ENCODE measurements at regions not wholly inside any gene's neighbourhood (a gene's known extent, or its start where the extent isn't known, plus 50 kb on each side); places are given as distances from the start of the nearest gene placed in this dataset.

- Histone ChIP-seq H3K4me2 (ENCODE audit: low read depth, low read length, poor library complexity, severe bottlenecking) (no peak overlapping the region), H4K20me1 (ENCODE audit: low read depth, low read length) (no peaks in the 10 kb centered on the region), H2AFZ (ENCODE audit: low read depth, low read length, severe bottlenecking) (no peak overlapping the region), H3K36me3 (ENCODE audit: low read length) (no peaks in the 10 kb centered on the region), H3K27me3 (ENCODE audit: low read length) (no peaks in the 10 kb centered on the region), H3K4me3 (ENCODE audit: insufficient read depth, low read length, poor library complexity, severe bottlenecking) (no peak overlapping the region), H3K79me2 (ENCODE audit: insufficient read depth, low read length) (no peaks in the 10 kb centered on the region), H3K9me3 (ENCODE audit: insufficient read depth, low read length) (no peaks in the 10 kb centered on the region), H3K9me2 (replicated peaks; ENCODE audit: insufficient read depth, low read length) (no peaks in the 10 kb centered on the region), H3K9ac (ENCODE audit: low read length) (no peak overlapping the region), H3F3A (ENCODE audit: insufficient read depth) (no peaks in the 10 kb centered on the region), H3K27ac (ENCODE audit: low read depth, low read length) (no peak overlapping the region)
- TF ChIP-seq, protein P1, sequence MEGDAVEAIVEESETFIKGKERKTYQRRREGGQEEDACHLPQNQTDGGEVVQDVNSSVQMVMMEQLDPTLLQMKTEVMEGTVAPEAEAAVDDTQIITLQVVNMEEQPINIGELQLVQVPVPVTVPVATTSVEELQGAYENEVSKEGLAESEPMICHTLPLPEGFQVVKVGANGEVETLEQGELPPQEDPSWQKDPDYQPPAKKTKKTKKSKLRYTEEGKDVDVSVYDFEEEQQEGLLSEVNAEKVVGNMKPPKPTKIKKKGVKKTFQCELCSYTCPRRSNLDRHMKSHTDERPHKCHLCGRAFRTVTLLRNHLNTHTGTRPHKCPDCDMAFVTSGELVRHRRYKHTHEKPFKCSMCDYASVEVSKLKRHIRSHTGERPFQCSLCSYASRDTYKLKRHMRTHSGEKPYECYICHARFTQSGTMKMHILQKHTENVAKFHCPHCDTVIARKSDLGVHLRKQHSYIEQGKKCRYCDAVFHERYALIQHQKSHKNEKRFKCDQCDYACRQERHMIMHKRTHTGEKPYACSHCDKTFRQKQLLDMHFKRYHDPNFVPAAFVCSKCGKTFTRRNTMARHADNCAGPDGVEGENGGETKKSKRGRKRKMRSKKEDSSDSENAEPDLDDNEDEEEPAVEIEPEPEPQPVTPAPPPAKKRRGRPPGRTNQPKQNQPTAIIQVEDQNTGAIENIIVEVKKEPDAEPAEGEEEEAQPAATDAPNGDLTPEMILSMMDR (IDR thresholded peaks at IDR 0.05; ENCODE audit: insufficient read depth, low read length, poor library complexity, severe bottlenecking), result no peak
- TF ChIP-seq EZH2phosphoT487 (conservative IDR thresholded peaks at IDR 0.05; ENCODE audit: low read length), result no peak
Measured at GRCh38 chr7:35487402-35487801, 207.5 kb downstream of the HERPUD2 start.

DNA sequence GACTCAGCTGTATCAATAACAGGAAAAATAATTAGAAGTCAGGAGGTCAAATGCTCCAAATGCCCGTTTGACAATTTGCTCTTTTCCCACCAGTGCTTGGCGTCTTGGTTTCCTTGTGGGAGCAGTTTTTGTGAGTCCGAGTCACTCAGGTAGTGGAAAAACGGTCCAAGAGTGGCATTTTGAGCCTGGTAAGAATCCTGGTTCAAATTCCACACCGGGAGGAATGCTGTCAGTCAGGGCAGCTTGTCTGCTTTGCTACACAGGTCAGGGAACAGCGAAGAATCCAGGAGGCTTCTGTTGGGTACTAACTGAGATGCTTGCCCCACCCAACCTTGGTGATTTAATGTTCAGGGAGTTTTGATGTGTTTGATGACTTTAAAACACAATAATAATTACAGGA is 209.5 kb downstream of the HERPUD2 start:
- Histone ChIP-seq H3F3A (ENCODE audit: insufficient read depth) (no peaks in the 10 kb centered on the region), H3K36me3 (ENCODE audit: low read length) (no peaks in the 10 kb centered on the region), H4K20me1 (ENCODE audit: low read depth, low read length) (no peaks in the 10 kb centered on the region), H3K9ac (ENCODE audit: low read length) (no peak overlapping the region), H3K4me2 (ENCODE audit: low read depth, low read length, poor library complexity, severe bottlenecking) (no peak overlapping the region), H3K4me3 (ENCODE audit: insufficient read depth, low read length, poor library complexity, severe bottlenecking) (no peak overlapping the region), H3K27me3 (ENCODE audit: low read length) (no peaks in the 10 kb centered on the region), H3K79me2 (ENCODE audit: insufficient read depth, low read length) (no peaks in the 10 kb centered on the region), H2AFZ (ENCODE audit: low read depth, low read length, severe bottlenecking) (no peak overlapping the region), H3K27ac (ENCODE audit: low read depth, low read length) (no peak overlapping the region), H3K9me2 (replicated peaks; ENCODE audit: insufficient read depth, low read length) (no peaks in the 10 kb centered on the region), H3K9me3 (ENCODE audit: insufficient read depth, low read length) (no peaks in the 10 kb centered on the region)
- TF ChIP-seq EZH2phosphoT487 (conservative IDR thresholded peaks at IDR 0.05; ENCODE audit: low read length), result no peak
- TF ChIP-seq, protein P1 (IDR thresholded peaks at IDR 0.05; ENCODE audit: insufficient read depth, low read length, poor library complexity, severe bottlenecking), result no peak

DNA sequence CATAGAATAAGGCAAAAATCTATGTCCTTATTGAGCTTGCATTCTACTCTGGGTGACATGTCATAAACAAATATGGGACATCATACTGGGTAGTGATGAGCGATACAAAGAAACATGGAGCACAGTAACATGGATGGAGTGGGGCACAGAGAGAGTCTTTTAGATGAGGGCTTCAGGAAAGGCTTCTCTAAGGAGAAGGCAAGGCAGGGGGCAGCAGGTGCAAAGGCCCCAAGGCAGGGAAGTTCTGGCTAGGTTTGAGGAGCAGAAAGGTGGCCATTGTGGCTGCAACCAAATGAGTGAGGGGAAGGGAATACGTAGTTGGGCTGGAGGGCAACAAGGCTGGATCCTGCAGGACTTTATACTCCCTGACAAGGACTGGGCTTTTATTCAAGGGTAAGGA is 211.4 kb downstream of the HERPUD2 start:
- Histone ChIP-seq H3K9me3 (ENCODE audit: insufficient read depth, low read length) (no peaks in the 10 kb centered on the region), H4K20me1 (ENCODE audit: low read depth, low read length) (no peaks in the 10 kb centered on the region), H3K27ac (ENCODE audit: low read depth, low read length) (no peak overlapping the region)

More for the DNA sequence above, 211.4 kb downstream of the HERPUD2 start:
- Histone ChIP-seq H3K9me2 (replicated peaks; ENCODE audit: insufficient read depth, low read length) (no peaks in the 10 kb centered on the region), H3K9ac (ENCODE audit: low read length) (no peak overlapping the region), H2AFZ (ENCODE audit: low read depth, low read length, severe bottlenecking) (no peak overlapping the region), H3K36me3 (ENCODE audit: low read length) (no peaks in the 10 kb centered on the region), H3K4me2 (ENCODE audit: low read depth, low read length, poor library complexity, severe bottlenecking) (no peak overlapping the region), H3K79me2 (ENCODE audit: insufficient read depth, low read length) (no peaks in the 10 kb centered on the region), H3K27me3 (ENCODE audit: low read length) (no peaks in the 10 kb centered on the region), H3F3A (ENCODE audit: insufficient read depth) (no peaks in the 10 kb centered on the region), H3K4me3 (ENCODE audit: insufficient read depth, low read length, poor library complexity, severe bottlenecking) (no peak overlapping the region)
- TF ChIP-seq EZH2phosphoT487 (conservative IDR thresholded peaks at IDR 0.05; ENCODE audit: low read length), result no peak
- TF ChIP-seq, protein P1 (IDR thresholded peaks at IDR 0.05; ENCODE audit: insufficient read depth, low read length, poor library complexity, severe bottlenecking), result no peak

Measured in SU-DHL-6 (cell line).